GM18502 (cell line): ENCODE measurements at regions not wholly inside any gene's neighbourhood (a gene's known extent, or its start where the extent isn't known, plus 50 kb on each side); places are given as distances from the start of the nearest gene placed in this dataset.
"Not testable (repeated sequence)": the region's sequence is repeated elsewhere in the genome, so short reads cannot be mapped to it uniquely, and the experiment has no call there.

Source experiments
- ATAC-seq: cut with Tn5 transposase; IDR thresholded peaks from one replicate; pipeline ENCODE4 v1.9.1; 2021; ENCODE audit warnings: mild to moderate bottlenecking; ENCODE audit not compliant: unreplicated experiment, poor library complexity

DNA sequence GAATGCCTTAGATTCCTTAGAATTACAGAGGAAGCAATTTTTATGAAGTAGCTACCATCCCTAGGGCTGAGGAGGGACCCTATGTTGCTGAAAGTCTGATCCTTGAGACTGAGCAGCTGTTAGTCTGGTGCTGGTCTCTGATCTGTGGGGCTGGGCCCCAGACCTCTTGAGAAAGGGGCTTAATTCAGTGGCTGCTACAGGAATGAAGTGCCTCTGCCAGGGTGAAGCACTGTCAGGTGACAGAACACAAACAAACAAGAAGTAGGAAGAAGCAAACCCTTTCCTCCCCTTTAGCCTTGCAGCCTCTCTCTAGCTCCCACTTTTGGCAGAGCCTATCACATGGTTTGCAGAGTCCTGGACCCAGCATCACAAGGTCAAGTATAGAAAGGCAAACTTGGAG lies 64.0 kb upstream of the STC2 start:
- ATAC-seq, result no peak

DNA sequence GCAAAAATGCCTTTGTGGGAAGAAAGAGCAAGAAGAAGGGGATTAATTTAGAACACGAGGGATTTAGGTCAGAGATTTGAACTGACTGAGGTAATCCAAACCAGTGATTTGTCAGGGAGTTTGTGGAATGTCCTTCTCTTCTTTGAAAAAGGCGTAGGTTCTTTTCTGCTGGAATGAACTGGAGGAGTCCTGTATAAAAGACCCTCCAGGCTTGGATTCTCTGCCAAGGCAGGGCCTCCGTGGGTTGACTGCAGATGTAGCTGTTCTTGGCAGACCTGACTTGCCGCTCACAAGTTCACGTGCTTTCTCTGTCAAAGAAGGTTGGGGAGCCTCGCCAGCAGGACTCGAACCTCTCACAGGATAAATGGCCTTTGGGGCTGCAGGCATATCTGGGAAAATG lies 62.8 kb upstream of the STC2 start:
- no peak for ATAC-seq

DNA sequence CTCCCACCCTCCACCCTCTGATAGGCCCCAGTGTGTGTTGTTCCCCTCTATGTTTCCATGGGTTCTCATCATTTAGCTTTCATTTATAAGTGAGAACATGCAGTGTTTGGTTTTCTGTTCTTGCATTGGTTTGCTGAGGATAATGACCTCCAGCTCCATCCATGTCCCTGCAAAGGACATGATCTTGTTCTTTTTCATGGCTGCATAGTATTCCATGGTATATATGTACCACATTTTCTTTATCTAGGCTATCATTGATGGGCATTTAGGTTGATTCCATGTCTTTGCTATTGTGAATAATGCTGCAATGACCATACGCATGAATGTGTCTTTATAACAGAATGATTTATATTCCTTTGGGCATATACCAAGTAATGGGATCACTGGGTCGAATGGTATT lies 59.1 kb upstream of the STC2 start:
- not testable (repeated sequence) for ATAC-seq

DNA sequence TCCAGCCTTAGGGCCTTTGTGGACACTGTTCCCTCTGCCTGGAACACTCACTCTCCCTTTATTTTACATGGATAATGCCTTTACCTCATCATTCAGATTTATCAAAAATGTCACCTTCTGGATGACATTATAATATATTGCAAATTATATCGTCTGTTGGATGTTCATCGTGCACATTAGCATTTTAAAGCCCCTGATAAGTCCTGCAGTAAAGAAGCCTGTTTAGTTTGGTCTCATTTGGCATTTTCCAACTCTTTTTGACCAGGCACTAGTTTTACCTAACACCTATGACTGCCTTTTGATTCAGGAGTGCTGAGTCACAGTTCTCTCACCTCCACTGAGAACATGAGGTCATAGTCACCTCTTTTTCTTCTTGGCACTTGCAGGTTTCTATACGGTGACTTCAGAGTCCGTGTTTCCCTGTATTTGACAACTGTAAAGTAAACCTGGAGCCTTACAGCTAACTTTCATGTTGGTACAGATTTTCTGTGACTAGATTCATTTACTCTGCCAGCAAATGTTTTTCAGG lies 57.7 kb upstream of the STC2 start:
- no peak for ATAC-seq

DNA sequence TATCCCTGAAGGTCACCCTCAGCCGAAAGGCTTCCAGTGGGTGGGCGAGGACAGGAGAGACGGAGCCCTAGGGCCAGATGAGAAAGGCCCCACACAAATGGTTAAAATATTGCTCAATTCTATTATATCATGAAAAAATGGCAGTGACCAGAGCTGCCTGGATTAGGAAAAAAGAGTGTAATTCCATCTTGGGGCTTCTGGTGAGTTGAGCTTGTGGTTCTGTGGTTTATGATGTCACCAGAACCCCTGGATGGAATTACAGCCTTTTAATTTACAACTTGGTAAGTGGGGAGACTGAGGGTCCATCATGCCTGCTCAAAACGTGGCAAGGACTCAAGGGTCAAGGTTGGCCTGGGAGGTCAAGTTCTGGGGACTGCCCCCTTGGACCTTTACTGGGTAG lies 55.5 kb upstream of the STC2 start:
- no peak for ATAC-seq

DNA sequence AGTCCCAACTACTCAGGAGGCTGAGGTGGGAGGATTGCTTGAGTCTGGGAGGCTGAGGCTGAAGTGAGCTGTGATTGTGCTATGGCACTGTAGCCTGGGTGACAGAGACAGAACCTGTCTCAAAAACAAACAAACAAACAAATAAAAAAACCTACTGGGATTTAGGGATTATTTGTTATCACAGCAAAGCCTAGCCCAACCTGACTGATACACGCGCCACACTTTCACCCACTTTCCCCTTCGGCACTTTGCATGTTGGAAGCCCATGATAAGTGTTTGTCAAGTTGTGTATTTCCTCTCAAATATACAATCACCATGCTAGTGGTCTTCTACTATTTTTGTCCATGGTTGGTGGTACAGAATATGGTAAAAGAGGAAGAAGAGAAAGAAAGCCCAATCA lies 50.5 kb upstream of the STC2 start:
- no peak for ATAC-seq
